ENCODE measurements at regions not wholly inside any gene's neighbourhood (a gene's known extent, or its start where the extent isn't known, plus 50 kb on each side); places are given as distances from the start of the nearest gene placed in this dataset. TPM values are rescaled to one million over a fixed set of nuclear protein-coding genes. Genes with fewer than 3 reads are reported as not detected.

Small RNA genes in the stretch of these regions (small RNA-seq; reads per million reads assigned to genes)
- gene RNU7-155P (ENCODE audit: insufficient read depth) = not detected
